GM21576 (cell line): ENCODE measurements at regions not wholly inside any gene's neighbourhood (a gene's known extent, or its start where the extent isn't known, plus 50 kb on each side); places are given as distances from the start of the nearest gene placed in this dataset.

Experiments used
- ATAC-seq: cut with Tn5 transposase; IDR thresholded peaks from one replicate; pipeline ENCODE4 v1.9.1; 2021; ENCODE audit warnings: mild to moderate bottlenecking, moderate library complexity; ENCODE audit not compliant: unreplicated experiment

DNA sequence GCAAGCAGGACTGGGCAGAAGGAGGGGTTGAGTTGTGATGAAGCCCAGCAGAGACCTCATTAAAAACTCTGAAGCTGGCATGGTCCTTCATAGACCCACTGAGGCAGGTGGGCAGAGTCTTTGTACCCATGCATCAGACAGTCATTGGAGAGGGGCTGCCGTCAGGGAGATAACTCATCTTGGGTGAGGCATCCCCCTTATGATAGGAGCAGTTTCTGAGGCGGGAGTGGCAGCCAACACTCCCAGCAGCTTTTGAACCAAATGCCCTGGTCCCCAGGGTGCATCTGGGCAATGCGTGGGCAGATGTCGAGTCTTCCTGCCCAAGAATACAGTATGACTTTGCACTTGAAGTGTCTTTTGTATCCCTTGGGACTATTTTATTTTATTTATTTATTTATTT is 68.1 kb downstream of the HTR5A start:
- no peak for ATAC-seq

- no peak for ATAC-seq
Observed at GRCh38 chr7:155141562-155141961, 71.4 kb downstream of the HTR5A start.

- ATAC-seq: no peak
Observed at GRCh38 chr7:155143381-155143780, 73.3 kb downstream of the HTR5A start.

GRCh38 chr7:155144371-155144770 is 74.2 kb downstream of the HTR5A start:
- ATAC-seq: no peak

- ATAC-seq: no peak
Observed at GRCh38 chr7:155145477-155146255, 75.5 kb downstream of the HTR5A start.

GRCh38 chr7:155147172-155147571 is 77.0 kb downstream of the HTR5A start:
- no peak for ATAC-seq

DNA sequence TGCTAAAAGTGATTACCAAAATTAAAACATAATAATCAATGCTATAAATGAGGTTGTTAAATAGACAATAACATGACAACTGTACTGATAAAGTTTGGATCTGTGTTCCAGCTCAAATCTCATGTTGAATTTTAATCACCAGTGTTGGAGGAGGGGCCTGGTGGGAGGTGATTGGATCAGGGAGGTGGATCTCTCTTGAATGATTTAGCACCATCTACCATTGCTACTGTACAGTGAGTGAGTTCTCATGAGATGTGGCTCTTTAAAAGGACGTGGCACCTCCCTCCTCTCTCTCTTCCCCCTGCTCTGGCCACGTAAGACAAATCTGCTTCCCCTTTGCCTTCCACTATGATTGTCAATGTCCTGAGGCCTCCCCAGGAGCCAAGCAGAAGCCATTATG is 77.5 kb downstream of the HTR5A start:
- ATAC-seq: no peak

GRCh38 chr7:155153676-155154075 is 83.6 kb downstream of the HTR5A start:
- ATAC-seq: no peak

- ATAC-seq: no peak
Observed at GRCh38 chr7:155154586-155154985, 84.5 kb downstream of the HTR5A start.

DNA sequence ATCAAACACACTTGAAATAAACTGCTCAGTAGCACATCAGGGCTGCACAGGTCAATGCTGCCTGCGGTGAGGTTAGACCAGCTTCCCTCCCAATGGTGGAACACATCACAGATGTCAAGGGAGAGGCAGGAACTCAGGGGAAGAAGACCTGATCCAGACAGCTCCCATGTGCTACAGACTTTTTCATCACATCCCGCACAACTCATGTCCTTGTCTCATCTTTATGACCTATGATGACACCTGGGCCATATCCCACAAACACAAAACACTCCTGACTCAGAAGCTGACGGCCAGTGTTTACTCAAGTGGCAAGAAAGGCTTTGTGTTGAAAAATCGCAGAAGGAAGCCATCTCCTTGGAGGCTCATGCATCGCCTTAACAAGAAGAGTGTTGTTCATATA is 91.6 kb downstream of the HTR5A start:
- ATAC-seq: no peak

- no peak for ATAC-seq
Observed at GRCh38 chr7:155162422-155162821, 92.3 kb downstream of the HTR5A start.

GRCh38 chr7:155163696-155164095 is 93.6 kb downstream of the HTR5A start:
- no peak for ATAC-seq

- ATAC-seq: no peak
Observed at GRCh38 chr7:155164316-155164715, 94.2 kb downstream of the HTR5A start.

GRCh38 chr7:155166108-155166507 is 96.0 kb downstream of the HTR5A start:
- ATAC-seq: no peak

GRCh38 chr7:155166673-155167370 is 96.7 kb downstream of the HTR5A start:
- ATAC-seq: peak; percentile 69

- ATAC-seq: no peak
Observed at GRCh38 chr7:155167706-155168365, 97.7 kb downstream of the HTR5A start.

DNA sequence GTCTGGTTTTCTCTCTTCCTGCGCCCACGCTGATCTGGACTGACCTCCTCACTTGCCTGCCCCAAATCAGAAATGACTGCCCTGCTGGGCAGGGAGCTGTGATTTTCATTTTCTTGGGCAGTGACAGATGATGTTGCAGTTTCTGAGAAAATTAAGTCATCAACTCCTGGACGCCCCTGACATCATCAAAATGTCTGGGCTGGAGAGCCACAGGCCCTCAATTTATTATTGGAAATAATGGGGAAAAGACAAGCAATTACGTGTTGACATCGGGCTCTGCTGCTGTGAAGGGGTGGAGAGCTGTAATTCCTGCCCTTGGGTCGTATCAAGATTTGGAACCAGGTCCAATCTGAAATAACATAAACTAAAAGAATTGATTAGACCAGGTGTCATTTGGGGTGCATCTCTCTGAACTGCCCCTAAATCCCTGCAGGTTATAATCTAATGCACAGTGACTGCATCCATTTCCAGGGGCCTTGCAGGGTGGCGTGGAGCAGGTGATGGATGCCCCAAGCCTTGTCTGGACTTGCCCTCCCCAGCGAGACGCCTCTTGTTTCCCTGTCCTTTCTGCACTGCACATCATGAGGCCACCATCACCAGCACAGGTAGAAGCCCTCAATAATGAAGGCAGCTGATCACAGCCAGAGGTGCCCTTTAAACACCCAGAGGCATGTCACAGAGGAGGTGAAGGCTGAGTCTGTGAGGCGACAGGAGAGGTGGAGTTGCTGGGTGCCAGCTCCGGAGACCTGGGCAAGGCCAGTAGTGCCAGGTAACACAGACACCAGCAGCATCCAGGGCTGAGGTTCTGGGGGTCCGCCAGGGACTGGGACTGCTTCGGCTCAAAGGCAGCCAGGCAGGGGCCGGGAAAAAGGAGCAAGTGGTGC is 98.7 kb downstream of the HTR5A start:
- ATAC-seq: no peak

DNA sequence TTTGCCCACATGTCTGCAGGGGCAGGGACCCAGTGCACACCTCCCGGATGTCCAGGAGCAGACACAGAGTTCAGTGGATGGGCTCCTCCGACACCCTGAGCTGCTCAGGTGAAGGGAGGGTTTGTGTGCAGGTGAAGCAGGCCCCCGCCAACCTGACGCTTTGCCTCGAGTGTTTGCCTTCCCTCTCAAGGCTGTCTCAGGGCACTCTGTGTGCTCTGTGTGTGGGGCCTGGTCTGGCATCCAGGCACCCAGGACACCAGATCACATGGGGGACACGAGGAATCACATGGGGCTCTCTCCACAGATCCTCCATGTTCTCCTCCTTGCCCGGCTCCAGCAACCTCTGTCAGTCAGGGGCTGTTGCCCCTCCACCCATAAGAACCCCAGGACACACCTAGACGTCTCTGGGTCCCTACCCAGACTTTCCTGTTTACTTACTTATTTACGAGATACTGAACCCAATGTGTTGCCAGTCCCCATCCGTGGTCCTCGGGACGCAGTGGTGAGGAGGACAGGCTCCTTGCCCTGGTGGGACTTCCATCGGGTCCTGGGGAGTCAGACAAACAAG is 99.5 kb downstream of the HTR5A start:
- ATAC-seq: no peak

DNA sequence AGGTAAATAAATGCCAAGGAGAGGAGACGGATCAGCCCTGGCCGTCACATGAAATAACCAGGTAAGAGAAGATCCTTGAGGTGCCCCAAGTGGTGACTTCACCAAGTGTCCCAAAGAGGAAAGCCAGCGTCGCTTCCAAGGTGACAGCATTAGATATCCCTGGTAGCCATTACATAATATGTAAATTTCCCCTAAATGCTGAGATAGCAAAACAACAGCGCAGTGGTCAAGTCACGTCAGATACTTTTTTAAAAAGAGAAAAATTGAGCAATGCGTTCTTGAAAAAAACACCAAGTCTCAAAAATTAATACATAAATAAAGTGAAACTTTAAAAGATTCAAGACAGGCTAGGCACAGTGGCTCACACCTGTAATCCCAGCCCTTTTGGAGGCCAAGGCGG is 100.2 kb downstream of the HTR5A start:
- no peak for ATAC-seq

DNA sequence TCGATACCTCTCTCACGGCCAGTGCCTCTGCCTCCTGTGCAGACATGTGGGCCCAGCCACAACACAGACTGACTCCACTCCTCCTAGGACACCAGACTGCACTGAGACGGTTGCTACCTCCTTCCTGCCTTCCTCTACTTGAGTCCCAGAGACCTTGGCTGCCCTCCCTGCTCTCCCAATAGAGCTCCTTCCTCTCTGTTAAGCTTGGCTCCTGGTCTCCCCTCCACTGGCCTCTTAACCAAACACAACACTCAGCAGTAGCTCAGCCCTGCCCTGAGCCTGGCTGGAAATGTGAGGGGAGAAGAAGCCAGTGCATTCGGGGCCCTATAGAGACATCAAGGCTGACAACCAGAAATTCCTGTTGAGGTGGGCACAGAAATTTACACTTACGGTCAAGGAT is 102.0 kb downstream of the HTR5A start:
- no peak for ATAC-seq

DNA sequence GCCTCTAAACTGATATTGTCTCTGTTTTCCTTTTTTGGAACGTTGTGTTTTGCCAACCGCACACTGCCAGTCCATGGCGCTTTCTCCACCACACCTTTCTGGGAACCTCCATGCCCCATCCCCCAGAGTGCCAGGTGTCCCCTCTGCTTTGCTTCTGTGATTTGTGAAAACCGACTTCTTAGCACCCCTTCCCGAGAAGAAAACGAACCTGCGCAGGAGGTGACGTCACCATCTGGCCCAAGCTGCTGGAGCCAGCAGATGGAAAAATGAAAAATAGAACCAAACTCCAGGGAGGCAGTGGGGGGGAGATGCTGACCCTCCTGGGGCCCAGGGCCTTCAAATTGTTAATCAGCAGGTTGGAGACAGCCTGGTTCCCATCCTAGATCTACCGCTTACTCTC is 103.8 kb downstream of the HTR5A start:
- ATAC-seq: no peak
